ENCODE measurements at regions not wholly inside any gene's neighbourhood (a gene's known extent, or its start where the extent isn't known, plus 50 kb on each side); places are given as distances from the start of the nearest gene placed in this dataset.

DNA sequence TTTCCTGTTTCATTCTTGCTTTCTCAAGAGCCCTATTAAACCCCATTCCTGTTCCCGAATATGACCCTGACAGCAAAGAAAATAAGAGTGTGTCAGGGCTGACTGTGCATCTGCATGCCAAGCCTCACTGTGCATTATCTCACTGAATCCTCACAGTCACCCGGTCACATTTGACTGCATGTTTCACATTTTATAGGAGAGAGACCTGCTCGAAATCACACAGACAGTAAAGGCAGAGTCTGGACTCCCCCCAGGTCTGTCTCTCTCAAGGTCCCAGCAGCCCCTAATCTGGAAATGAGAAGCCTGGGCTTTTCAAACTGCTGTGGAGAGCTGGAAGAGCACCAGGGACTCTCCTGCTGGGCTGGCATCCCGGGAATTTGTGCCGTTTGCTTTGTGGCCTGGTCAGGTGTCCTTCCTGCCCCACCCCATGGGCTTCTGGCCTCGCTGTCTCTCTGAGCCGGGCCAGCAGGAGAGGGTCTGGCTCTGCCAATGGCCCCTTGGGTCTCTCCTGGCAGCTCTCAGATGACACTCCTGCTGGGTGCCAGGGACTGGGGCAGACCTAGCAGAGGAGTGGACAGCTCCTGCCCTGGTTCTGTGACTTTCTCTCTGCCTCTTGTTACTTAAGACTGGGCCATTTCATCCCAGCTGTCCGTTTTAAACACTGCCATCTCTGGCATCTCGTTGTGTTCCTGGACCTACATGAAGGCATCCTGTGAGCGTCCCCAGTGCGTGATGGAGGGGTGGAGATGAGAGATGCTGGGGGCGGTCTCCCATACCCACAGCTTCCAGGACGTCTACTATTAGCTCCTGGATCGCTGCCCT, 173.6 kb downstream of the ARHGAP12 start:
- TF ChIP-seq TAF1 (IDR thresholded peaks at IDR 0.05; ENCODE audit: borderline replicate concordance, insufficient read depth, low read length) = no peak
- TF ChIP-seq, protein P1, sequence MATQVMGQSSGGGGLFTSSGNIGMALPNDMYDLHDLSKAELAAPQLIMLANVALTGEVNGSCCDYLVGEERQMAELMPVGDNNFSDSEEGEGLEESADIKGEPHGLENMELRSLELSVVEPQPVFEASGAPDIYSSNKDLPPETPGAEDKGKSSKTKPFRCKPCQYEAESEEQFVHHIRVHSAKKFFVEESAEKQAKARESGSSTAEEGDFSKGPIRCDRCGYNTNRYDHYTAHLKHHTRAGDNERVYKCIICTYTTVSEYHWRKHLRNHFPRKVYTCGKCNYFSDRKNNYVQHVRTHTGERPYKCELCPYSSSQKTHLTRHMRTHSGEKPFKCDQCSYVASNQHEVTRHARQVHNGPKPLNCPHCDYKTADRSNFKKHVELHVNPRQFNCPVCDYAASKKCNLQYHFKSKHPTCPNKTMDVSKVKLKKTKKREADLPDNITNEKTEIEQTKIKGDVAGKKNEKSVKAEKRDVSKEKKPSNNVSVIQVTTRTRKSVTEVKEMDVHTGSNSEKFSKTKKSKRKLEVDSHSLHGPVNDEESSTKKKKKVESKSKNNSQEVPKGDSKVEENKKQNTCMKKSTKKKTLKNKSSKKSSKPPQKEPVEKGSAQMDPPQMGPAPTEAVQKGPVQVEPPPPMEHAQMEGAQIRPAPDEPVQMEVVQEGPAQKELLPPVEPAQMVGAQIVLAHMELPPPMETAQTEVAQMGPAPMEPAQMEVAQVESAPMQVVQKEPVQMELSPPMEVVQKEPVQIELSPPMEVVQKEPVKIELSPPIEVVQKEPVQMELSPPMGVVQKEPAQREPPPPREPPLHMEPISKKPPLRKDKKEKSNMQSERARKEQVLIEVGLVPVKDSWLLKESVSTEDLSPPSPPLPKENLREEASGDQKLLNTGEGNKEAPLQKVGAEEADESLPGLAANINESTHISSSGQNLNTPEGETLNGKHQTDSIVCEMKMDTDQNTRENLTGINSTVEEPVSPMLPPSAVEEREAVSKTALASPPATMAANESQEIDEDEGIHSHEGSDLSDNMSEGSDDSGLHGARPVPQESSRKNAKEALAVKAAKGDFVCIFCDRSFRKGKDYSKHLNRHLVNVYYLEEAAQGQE (IDR thresholded peaks at IDR 0.05; ENCODE audit: insufficient read depth in 1 of 2, low read depth in 2 of 2, low read length in 2 of 2) = peak; percentile 20 to 52; a peak in 1 of 4 replicates

DNA sequence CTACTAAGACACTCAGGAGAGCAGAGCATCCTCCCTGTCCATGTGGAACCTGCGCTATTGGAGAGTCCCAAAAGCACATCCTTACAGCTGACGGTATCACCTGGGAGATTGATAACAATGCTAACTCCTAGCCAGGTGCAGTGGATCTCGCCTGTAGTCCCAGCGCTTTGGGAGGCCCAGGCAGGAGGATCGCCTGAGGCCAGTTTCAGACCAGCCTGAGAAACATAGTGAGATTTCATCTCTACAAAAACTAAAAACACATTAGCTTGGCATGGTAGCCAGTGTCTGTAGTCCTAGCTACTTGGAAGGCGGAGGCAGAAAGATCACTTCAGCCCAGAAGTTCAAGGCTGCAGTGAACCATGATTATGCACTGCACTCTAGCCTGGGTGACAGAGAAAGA, 174.9 kb downstream of the ARHGAP12 start:
- TF ChIP-seq TAF1 (IDR thresholded peaks at IDR 0.05; ENCODE audit: borderline replicate concordance, insufficient read depth, low read length) = no peak
- TF ChIP-seq, protein P1 (IDR thresholded peaks at IDR 0.05; ENCODE audit: insufficient read depth in 1 of 2, low read depth in 2 of 2, low read length in 2 of 2) = no peak
- TF ChIP-seq POLR2AphosphoS5 (IDR thresholded peaks at IDR 0.05; ENCODE audit: low read depth, low read length) = no peak
- no peak for TF ChIP-seq SIN3A (IDR thresholded peaks at IDR 0.05; ENCODE audit: borderline replicate concordance, insufficient read depth, low read length)
- no peak for TF ChIP-seq FOXP2 (optimal IDR thresholded peaks at IDR 0.05; ENCODE audit: borderline replicate concordance, extremely low read depth, extremely low read length, insufficient read depth)

DNA sequence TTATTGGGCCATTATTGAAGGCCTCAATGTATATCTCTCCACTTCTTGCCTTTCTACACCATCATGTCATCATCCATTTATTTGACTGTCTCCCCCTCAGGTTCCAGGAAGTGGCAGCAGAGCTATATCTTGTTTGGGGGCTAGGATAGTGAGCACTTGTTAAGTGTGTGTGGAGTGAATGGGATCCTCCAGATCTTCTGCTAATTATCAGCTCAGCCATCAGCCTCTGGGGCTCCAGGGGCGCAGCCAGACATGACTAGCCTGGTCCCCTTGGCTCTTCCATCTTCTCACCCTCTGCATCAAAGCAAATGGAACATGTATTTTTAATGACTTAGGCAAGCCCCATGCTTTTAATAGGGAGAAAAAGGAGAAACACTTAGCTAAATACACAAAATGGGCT, 176.5 kb downstream of the ARHGAP12 start:
- TF ChIP-seq FOXP2 (optimal IDR thresholded peaks at IDR 0.05; ENCODE audit: borderline replicate concordance, extremely low read depth, extremely low read length, insufficient read depth) (no peak), POLR2AphosphoS5 (IDR thresholded peaks at IDR 0.05; ENCODE audit: low read depth, low read length) (no peak), TAF1 (IDR thresholded peaks at IDR 0.05; ENCODE audit: borderline replicate concordance, insufficient read depth, low read length) (no peak), SIN3A (IDR thresholded peaks at IDR 0.05; ENCODE audit: borderline replicate concordance, insufficient read depth, low read length) (no peak)
- TF ChIP-seq, protein P1 (IDR thresholded peaks at IDR 0.05; ENCODE audit: insufficient read depth in 1 of 2, low read depth in 2 of 2, low read length in 2 of 2) = no peak

DNA sequence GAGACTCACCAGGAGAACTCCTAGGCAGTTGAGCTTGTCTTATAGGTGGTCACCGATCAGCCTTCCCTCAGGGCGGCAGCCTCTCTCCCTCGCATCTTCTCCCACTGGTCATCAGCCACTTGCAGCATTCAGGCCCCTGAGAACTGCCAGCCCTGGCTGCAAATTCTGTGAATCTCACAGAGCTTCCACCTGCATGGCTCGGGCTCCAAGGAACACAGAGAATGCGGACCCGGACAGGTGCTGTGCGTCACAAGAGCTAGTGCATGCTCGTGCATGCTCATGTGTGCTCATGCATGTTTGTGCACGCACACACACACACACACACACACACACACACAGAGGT, 176.9 kb downstream of the ARHGAP12 start:
- no peak for TF ChIP-seq TAF1 (IDR thresholded peaks at IDR 0.05; ENCODE audit: borderline replicate concordance, insufficient read depth, low read length)
- TF ChIP-seq, protein P1 (IDR thresholded peaks at IDR 0.05; ENCODE audit: insufficient read depth in 1 of 2, low read depth in 2 of 2, low read length in 2 of 2) = no peak
- TF ChIP-seq SIN3A (IDR thresholded peaks at IDR 0.05; ENCODE audit: borderline replicate concordance, insufficient read depth, low read length) = no peak
- TF ChIP-seq FOXP2 (optimal IDR thresholded peaks at IDR 0.05; ENCODE audit: borderline replicate concordance, extremely low read depth, extremely low read length, insufficient read depth) = no peak
- TF ChIP-seq POLR2AphosphoS5 (IDR thresholded peaks at IDR 0.05; ENCODE audit: low read depth, low read length) = no peak

All from PFSK-1 (cell line).